GM12891 (cell line): ENCODE measurements at regions not wholly inside any gene's neighbourhood (a gene's known extent, or its start where the extent isn't known, plus 50 kb on each side); places are given as distances from the start of the nearest gene placed in this dataset.

Source experiments
- POLR2A ChIP-seq: IDR thresholded peaks from 2 replicates; pipeline ENCODE4 v1.6.1; 2011; ENCODE audit warnings: low read depth, low read length, control low read depth
- POLR2AphosphoS5 ChIP-seq: IDR thresholded peaks from 2 replicates; pipeline ENCODE4 v1.6.1; 2011; ENCODE audit warnings: low read depth, low read length, control low read depth
- TAF1 ChIP-seq: IDR thresholded peaks from 2 replicates; pipeline ENCODE4 v1.6.1; 2011; ENCODE audit warnings: low read depth, low read length, control low read depth

DNA sequence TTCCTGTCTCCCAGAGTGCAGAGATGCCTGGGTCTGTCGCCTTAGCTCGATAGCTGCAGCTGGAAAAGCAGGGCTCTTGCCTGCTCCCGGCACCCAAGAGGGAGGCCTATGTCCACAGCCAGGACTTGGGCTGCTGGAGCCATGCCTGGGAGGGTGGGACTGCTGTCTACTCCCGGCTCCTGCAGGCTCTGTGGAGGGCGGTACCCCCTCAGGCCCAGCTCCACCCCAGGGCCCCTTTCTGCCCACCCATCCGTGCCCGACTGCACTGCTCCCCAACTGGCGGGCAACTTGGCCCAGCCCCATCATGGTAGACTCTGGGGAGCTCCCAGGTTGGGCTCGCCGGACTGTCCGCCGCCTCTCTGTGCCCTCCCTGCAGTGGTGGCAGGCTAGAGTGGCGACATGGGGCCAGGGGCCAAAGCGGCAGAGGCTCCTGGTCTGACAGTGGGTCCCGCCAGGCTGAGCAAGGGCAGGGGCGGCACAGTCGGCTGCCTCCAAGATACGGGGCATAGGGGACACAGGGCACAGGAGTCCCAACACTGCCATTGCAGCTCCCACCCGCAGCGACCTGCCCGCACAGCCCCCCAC, 901.0 kb downstream of the CCDC85A start:
- TF ChIP-seq POLR2A (no peak), TAF1 (no peak), POLR2AphosphoS5 (no peak)
